ENCODE measurements at regions not wholly inside any gene's neighbourhood (a gene's known extent, or its start where the extent isn't known, plus 50 kb on each side); places are given as distances from the start of the nearest gene placed in this dataset.

GRCh38 chr6:4687989-4688947, 87.9 kb upstream of the CDYL start:
- no peak for TF ChIP-seq REST (IDR thresholded peaks at IDR 0.05; ENCODE audit: insufficient read depth in 1 of 2, low read depth in 2 of 2, low read length in 2 of 2)
- no peak for TF ChIP-seq POLR2AphosphoS5 (IDR thresholded peaks at IDR 0.05; ENCODE audit: low read depth, low read length)
- no peak for TF ChIP-seq SIN3A (IDR thresholded peaks at IDR 0.05; ENCODE audit: borderline replicate concordance, insufficient read depth, low read length)

All from PFSK-1 (cell line).